RWPE1 (cell line): ENCODE measurements at regions not wholly inside any gene's neighbourhood (a gene's known extent, or its start where the extent isn't known, plus 50 kb on each side); places are given as distances from the start of the nearest gene placed in this dataset.

Experiments used
- CTCF ChIA-PET: fragments of 350-600 bp; sonication (Branson Sonifier 250); formaldehyde crosslinking; extraction: SDS; loops from one replicate; lab custom pipeline; 2021; lab: Yijun Ruan, JAX
- POLR2A ChIA-PET: fragments of 400-600 bp; formaldehyde crosslinking; extraction: SDS; loops from one replicate; lab custom pipeline; 2020; ENCODE audit warnings: antibody characterized with exemption; ENCODE audit not compliant: low non-redundant PET; lab: Yijun Ruan, JAX
- DNase-seq: peaks from one replicate; pipeline ENCODE4 v3.0.0; 2012; ENCODE audit warnings: low spot score
- H3K27ac ChIP-seq: fragments of 450-650 bp; 2 replicates; pipeline ENCODE4 v1.5.1; 2017
- CTCF ChIP-seq: fragments of 450-650 bp; conservative IDR thresholded peaks from 2 replicates; pipeline ENCODE4 v1.5.1; 2017; ENCODE audit warnings: low read depth, mild to moderate bottlenecking

GRCh38 chr2:117557626-117558025, 256.9 kb upstream of the DDX18 start:
- no peak for DNase-seq
- TF ChIP-seq CTCF: no peak
- CTCF ChIA-PET: no interaction called here
- POLR2A ChIA-PET: no interaction called here
- no peak overlapping the region for H3K27ac ChIP-seq

GRCh38 chr2:117562654-117563053, 251.8 kb upstream of the DDX18 start:
- DNase-seq: no peak
- ChIA-PET POLR2A (no interaction called here), CTCF (no interaction called here)
- no peak overlapping the region for H3K27ac ChIP-seq
- no peak for TF ChIP-seq CTCF

- no peak for DNase-seq
- ChIA-PET CTCF (no interaction called here), POLR2A (no interaction called here)
- H3K27ac ChIP-seq: no peak overlapping the region
- no peak for TF ChIP-seq CTCF
Measured at GRCh38 chr2:117571590-117572349, 242.7 kb upstream of the DDX18 start.

- TF ChIP-seq CTCF: no peak
- ChIA-PET CTCF (interaction anchor here (0.5 kb wide), 1 partner anchor 10 kb away, joined by 3 read pairs; no protein-coding TSS in a partner anchor), POLR2A (no interaction called here)
- no peak overlapping the region for H3K27ac ChIP-seq
- no peak for DNase-seq
Measured at GRCh38 chr2:117587310-117587709, 227.2 kb upstream of the DDX18 start.

GRCh38 chr2:117603060-117603459, 211.4 kb upstream of the DDX18 start:
- CTCF ChIA-PET: no interaction called here
- H3K27ac ChIP-seq: no peak overlapping the region
- POLR2A ChIA-PET: no interaction called here
- no peak for DNase-seq
- TF ChIP-seq CTCF: no peak

- DNase-seq: no peak
- CTCF ChIA-PET: no interaction called here
- no peak overlapping the region for H3K27ac ChIP-seq
- no peak for TF ChIP-seq CTCF
- POLR2A ChIA-PET: no interaction called here
Measured at GRCh38 chr2:117603567-117603966, 210.9 kb upstream of the DDX18 start.
